Left lung (tissue), 4 donors: ENCODE measurements at regions not wholly inside any gene's neighbourhood (a gene's known extent, or its start where the extent isn't known, plus 50 kb on each side); places are given as distances from the start of the nearest gene placed in this dataset.
A peak's percentile ranks its signal among the peaks of the same experiment; 100 is the strongest.

Source experiments
- ATAC-seq: fragments of 200-7000 bp; cut with Tn5 transposase; one replicate; pipeline ENCODE4 v1.9.1; 2020; ENCODE audit warnings: moderate library complexity
- DNase-seq, 4 donors: peaks; one replicate each; pipeline ENCODE4 v3.0.0-alpha.2; 2013 to 2020
- H3K27ac ChIP-seq, 2 donors: fragments of 200-600 bp; sonication (generic) in 1 of 2; one replicate each; pipeline versions ENCODE4 v1.5.0 to v1.8.0; 2020 to 2021
- H3K27me3 ChIP-seq, 2 donors: fragments of 200-600 bp; sonication (generic) in 1 of 2; one replicate each; pipeline versions ENCODE4 v1.5.0 to v1.8.0; 2020 to 2021
- H3K36me3 ChIP-seq, 2 donors: fragments of 200-600 bp; sonication (generic) in 1 of 2; one replicate each; pipeline versions ENCODE4 v1.5.0 to v1.8.0; 2020 to 2021
- H3K4me1 ChIP-seq, 2 donors: fragments of 200-600 bp; one replicate each; pipeline ENCODE4 v1.8.0; 2021
- H3K4me3 ChIP-seq, 2 donors: fragments of 200-600 bp; sonication (generic) in 1 of 2; one replicate each; pipeline versions ENCODE4 v1.5.0 to v1.8.0; 2020 to 2021; ENCODE audit warnings: mild to moderate bottlenecking in 1 of 2
- H3K9me3 ChIP-seq, 2 donors: fragments of 200-600 bp; sonication (generic) in 1 of 2; one replicate each; pipeline versions ENCODE4 v1.5.0 to v1.8.0; 2020 to 2021
- intact Hi-C, 2 donors: fragments of 100-400 bp; cut with DNase I; formaldehyde crosslinking; loops; one replicate each; pipeline versions ENCODE4 v1.11.2 to v1.14.2; 2022
- TF ChIP-seq, protein P1 (sequence below), 2 donors: fragments of 200-600 bp; sonication (generic) in 1 of 2; IDR thresholded peaks; one replicate each; pipeline versions ENCODE4 v1.5.0 to v1.8.0; 2021; ENCODE audit warnings: antibody characterized with exemption in 2 of 2
- donor health status: DM: no; HTN: yes; CAD: no.
- donor health status: DM: no; HTN: no; CAD: no.

DNA sequence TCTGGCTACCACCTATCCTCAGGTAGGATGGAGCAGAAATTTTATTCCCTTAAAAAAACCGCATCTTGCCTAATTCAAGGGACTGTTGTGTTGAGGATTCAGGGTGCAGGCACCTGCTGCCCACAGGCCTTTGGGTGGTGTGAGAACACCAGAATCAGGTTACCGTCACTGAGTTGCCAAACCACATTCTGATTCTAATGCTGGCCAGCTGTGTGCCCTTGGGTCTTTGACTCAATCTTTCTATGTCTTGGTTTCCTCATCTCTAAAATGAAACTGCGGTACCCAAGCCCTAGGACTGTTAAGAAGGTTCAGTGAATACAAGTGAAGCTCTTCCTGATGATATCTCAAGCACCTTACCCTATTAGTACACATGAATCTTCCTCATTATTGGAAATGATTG, 827.3 kb downstream of the DHX35 start:
- DNase-seq (no peak), ATAC-seq (no peak)
- Histone ChIP-seq H3K4me3 (no peak overlapping the region), H3K4me1 (no peaks in the 10 kb centered on the region), H3K27me3 (no peaks in the 10 kb centered on the region), H3K27ac (no peak overlapping the region), H3K36me3 (no peaks in the 10 kb centered on the region), H3K9me3 (no peaks in the 10 kb centered on the region)
- intact Hi-C loops: no loop called here
- TF ChIP-seq, protein P1, sequence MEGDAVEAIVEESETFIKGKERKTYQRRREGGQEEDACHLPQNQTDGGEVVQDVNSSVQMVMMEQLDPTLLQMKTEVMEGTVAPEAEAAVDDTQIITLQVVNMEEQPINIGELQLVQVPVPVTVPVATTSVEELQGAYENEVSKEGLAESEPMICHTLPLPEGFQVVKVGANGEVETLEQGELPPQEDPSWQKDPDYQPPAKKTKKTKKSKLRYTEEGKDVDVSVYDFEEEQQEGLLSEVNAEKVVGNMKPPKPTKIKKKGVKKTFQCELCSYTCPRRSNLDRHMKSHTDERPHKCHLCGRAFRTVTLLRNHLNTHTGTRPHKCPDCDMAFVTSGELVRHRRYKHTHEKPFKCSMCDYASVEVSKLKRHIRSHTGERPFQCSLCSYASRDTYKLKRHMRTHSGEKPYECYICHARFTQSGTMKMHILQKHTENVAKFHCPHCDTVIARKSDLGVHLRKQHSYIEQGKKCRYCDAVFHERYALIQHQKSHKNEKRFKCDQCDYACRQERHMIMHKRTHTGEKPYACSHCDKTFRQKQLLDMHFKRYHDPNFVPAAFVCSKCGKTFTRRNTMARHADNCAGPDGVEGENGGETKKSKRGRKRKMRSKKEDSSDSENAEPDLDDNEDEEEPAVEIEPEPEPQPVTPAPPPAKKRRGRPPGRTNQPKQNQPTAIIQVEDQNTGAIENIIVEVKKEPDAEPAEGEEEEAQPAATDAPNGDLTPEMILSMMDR (IDR thresholded peaks at IDR 0.05): no peak

DNA sequence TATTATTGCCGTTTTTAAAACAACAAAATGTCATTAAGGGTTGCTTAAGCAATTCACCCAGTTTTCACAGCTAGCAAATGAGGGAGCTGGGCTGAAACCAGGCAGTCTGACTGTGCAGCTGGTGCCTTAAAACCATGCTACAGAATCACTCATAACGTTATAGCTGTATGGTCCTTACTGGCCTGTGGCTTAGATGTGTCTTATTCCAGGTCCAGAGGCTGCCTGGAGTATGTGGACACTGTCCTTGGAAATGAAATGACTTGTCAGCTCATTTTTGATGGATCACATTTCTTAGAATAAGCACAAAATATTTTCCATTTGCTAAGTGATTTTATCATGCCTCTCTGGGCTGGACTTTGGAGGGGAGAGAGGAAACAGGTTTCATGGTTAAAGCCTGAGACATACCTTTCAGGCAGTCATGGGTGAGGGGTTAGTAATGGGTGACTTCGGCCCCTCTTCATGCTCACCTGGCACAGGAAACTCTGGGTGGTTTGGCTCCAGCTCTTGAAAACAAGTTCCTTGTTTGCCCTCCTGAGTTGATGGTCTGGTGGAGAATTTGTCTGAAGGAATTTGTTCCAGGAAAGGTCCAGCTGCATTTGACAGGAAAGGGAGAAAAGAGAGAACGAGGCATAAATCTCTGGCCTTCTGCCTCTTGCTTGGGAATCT, 823.2 kb downstream of the DHX35 start:
- TF ChIP-seq, protein P1 (IDR thresholded peaks at IDR 0.05): no peak
- Histone ChIP-seq H3K9me3 (peaks cover 0 to 4% of the 10 kb centered on the region in 2 donors), H3K36me3 (no peaks in the 10 kb centered on the region), H3K4me3 (no peak overlapping the region), H3K27me3 (no peaks in the 10 kb centered on the region), H3K27ac (no peak overlapping the region), H3K4me1 (no peaks in the 10 kb centered on the region)
- ATAC-seq: no peak
- intact Hi-C loops: no loop called here
- no peak for DNase-seq

DNA sequence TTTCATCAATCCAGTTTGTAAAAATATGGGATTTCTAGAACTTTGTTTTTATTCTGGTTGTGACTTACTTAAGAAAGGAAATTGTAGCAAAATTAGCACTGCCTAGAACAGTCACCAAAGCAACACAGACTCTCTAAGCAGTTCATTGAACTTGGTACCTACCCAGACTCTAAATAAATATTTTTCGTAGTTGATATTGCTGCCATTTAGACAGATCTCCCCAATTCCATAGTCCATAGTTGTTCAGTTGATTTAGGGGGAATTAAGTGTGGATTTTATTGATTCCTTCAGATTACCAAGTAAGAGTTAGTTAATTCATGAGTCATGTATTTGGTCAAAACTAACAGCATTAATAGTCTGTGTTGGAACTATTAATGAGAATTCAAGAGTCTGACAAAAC, 822.5 kb downstream of the DHX35 start:
- Histone ChIP-seq H3K4me3 (no peak overlapping the region), H3K4me1 (no peaks in the 10 kb centered on the region), H3K27ac (no peak overlapping the region), H3K36me3 (no peaks in the 10 kb centered on the region), H3K27me3 (no peaks in the 10 kb centered on the region), H3K9me3 (peaks cover 0 to 4% of the 10 kb centered on the region in 2 donors)
- intact Hi-C loops: no loop called here
- ATAC-seq: no peak
- TF ChIP-seq, protein P1 (IDR thresholded peaks at IDR 0.05): no peak
- no peak for DNase-seq

DNA sequence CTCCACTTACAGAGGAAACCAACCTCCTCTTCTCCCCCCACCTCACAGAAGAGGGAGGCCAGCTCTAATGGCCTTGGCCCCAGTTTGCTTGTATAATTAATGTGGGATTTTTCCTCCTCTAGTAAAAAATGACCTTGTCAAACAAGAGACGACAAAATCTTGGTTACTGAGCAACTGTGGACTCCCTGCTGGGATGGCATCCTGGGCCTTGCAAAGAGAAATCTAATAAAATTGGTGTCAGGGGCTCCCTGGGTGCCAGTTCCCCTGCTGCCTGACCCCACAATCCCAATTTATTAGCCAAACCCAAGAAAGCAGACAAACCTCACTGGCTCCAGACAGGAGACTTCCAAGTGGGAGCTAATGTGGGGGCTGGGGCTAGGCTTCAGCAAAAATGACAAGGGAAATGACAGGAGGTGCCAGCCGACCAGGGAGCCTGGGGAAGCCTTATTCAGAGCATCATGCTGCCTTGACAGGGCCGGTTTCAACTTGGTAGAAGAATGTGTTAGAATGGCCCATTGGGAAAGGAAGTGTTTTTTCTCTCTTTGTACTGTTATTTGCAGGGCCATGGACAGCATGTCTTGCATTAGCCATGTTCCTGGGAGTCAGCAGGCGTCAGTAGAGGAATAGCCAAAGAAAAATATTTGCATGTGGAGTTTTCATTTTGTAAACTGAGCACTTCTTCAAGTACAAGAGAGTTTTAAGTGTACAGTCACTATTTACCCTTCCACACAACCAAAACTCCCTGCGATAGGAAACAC, 816.9 kb downstream of the DHX35 start:
- no peaks in the 10 kb centered on the region for H3K36me3 ChIP-seq
- intact Hi-C loops: no loop called here
- ATAC-seq (peak; percentile 33), DNase-seq (peak in 1 of 4 donors; percentile 24)
- TF ChIP-seq, protein P1 (IDR thresholded peaks at IDR 0.05): no peak
- H3K27ac ChIP-seq: no peak overlapping the region
- H3K4me3 ChIP-seq: no peak overlapping the region
- H3K9me3 ChIP-seq: peaks cover 0 to 4% of the 10 kb centered on the region in 2 donors
- no peaks in the 10 kb centered on the region for H3K4me1 ChIP-seq
- H3K27me3 ChIP-seq: no peaks in the 10 kb centered on the region

DNA sequence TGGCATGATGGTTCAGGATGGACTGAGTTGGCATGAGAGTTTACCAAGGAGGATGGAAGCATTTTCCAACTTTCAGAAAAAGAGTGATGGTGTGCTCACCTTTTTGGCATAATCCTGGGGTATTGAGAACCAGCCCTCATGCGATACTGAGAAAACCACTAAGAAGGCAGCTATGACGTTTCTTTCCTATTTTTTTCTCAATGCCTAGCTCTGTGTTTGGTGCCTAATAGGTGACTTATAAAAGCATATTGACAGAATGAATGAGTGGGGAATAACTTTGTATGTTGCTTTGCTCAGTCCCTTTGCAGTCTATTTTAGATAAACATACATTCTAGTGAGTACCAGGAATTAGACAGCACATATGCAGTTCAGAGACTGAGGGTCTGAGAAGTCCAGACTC, 816.3 kb downstream of the DHX35 start:
- intact Hi-C loops: no loop called here
- no peaks in the 10 kb centered on the region for H3K4me1 ChIP-seq
- H3K27me3 ChIP-seq: no peaks in the 10 kb centered on the region
- TF ChIP-seq, protein P1 (IDR thresholded peaks at IDR 0.05): no peak
- H3K27ac ChIP-seq: no peak overlapping the region
- no peak overlapping the region for H3K4me3 ChIP-seq
- H3K36me3 ChIP-seq: no peaks in the 10 kb centered on the region
- ATAC-seq (no peak), DNase-seq (no peak)
- H3K9me3 ChIP-seq: peaks cover 0 to 4% of the 10 kb centered on the region in 2 donors
